ENCODE measurements at regions not wholly inside any gene's neighbourhood (a gene's known extent, or its start where the extent isn't known, plus 50 kb on each side); places are given as distances from the start of the nearest gene placed in this dataset.

- Histone ChIP-seq H3K4me2 (no peak overlapping the region), H3K27me3 (ENCODE audit: insufficient read depth, low read depth) (peaks cover 81% of the 10 kb centered on the region), H3K79me2 (ENCODE audit: low read depth) (no peaks in the 10 kb centered on the region), H3K27ac (no peak overlapping the region), H3K9me3 (ENCODE audit: insufficient read depth, low read depth) (no peaks in the 10 kb centered on the region), H3K36me3 (ENCODE audit: low read depth) (no peaks in the 10 kb centered on the region), H3K4me1 (replicated peaks; ENCODE audit: insufficient read depth) (no peaks in the 10 kb centered on the region), H4K20me1 (ENCODE audit: insufficient read depth) (no peaks in the 10 kb centered on the region; the same call in 1 of the 2 replicates), H2AFZ (no peak overlapping the region), H3K4me3 (no peak overlapping the region), H3K9me2 (ENCODE audit: insufficient read depth) (no peaks in the 10 kb centered on the region), H3F3A (ENCODE audit: insufficient read depth, low read depth) (peaks cover 6% of the 10 kb centered on the region; the same call in 1 of the 2 replicates)
- no peak for DNase-seq
- POLR2A ChIA-PET (ENCODE audit: unreplicated experiment) = no interaction called here
- CTCF ChIA-PET = no interaction called here
- intact Hi-C loops (cut with micrococcal nuclease; ENCODE audit: unreplicated experiment) = no loop called here
- TF ChIP-seq CTCF (conservative IDR thresholded peaks at IDR 0.05) = no peak
- no TSS peak for BruUV-seq (replicated peaks)
Measured at GRCh38 chr14:104284107-104284592, 145.8 kb downstream of the KIF26A start.

DNA sequence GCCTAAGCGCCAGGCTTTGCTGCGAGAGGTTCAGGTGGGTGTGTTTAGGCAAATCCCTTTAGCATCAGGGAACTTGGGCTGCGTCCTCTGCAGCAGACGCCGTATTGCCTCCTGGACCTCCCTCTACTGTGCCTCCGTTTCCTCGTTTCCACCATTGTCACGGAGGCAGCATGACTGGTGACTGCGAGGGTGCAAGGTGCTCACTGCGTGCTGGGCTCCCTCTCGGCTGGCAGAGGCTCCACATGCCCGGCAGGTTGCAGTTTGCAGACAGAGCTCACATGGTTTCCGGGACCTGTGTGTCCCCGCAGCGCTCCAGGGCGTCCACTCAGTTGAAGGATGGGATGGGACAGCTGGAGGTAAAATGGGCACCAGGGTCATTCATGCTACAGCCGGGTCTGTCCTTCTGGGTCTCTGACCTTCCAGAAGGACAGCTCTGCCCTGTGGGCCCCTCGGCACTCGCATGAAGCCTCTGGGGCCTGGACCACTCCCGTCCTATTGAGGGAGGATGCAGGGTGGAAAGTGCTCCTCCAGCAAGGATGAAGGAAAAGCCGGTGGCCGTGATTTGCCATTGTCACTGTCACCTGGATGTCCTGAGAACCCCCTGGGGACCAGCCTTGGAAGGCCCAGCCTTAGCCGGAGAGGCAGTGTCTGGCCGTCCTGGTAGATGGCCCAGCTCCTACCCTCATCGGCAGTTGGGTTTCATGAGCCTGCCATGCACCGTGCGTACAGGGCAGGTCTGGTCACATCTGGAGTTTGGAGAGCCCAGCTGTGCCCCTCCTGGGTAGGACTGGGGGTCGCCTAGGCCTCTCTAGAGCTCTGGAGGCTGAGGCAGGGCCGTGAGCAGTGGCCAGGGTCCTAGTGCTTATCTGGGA, 146.5 kb downstream of the KIF26A start:
- H3K36me3 ChIP-seq (ENCODE audit: low read depth) = no peaks in the 10 kb centered on the region
- H3K4me1 ChIP-seq (replicated peaks; ENCODE audit: insufficient read depth) = no peaks in the 10 kb centered on the region
- no peak for DNase-seq
- H3K79me2 ChIP-seq (ENCODE audit: low read depth) = no peaks in the 10 kb centered on the region
- intact Hi-C loops (cut with micrococcal nuclease; ENCODE audit: unreplicated experiment) = no loop called here
- H3F3A ChIP-seq (ENCODE audit: insufficient read depth, low read depth) = peaks cover 10% of the 10 kb centered on the region; the same call in 1 of the 2 replicates
- no peak overlapping the region for H3K4me3 ChIP-seq
- no peaks in the 10 kb centered on the region for H3K9me3 ChIP-seq (ENCODE audit: insufficient read depth, low read depth)
- H3K27me3 ChIP-seq (ENCODE audit: insufficient read depth, low read depth) = peaks cover 74% of the 10 kb centered on the region
- no peak for TF ChIP-seq EZH2 (IDR thresholded peaks at IDR 0.05; ENCODE audit: low read depth)
- no peak for TF ChIP-seq CTCF (conservative IDR thresholded peaks at IDR 0.05)
- POLR2A ChIA-PET (ENCODE audit: unreplicated experiment) = no interaction called here
- H2AFZ ChIP-seq = no peak overlapping the region
- H3K27ac ChIP-seq = no peak overlapping the region
- CTCF ChIA-PET = no interaction called here
- no peaks in the 10 kb centered on the region; the same call in 1 of the 2 replicates for H4K20me1 ChIP-seq (ENCODE audit: insufficient read depth)
- no peak overlapping the region for H3K4me2 ChIP-seq
- BruUV-seq (replicated peaks) = no TSS peak
- H3K9me2 ChIP-seq (ENCODE audit: insufficient read depth) = no peaks in the 10 kb centered on the region

- intact Hi-C loops (cut with micrococcal nuclease; ENCODE audit: unreplicated experiment) = no loop called here
- H3K4me2 ChIP-seq = no peak overlapping the region
- TF ChIP-seq CTCF (conservative IDR thresholded peaks at IDR 0.05) (no peak), EZH2 (IDR thresholded peaks at IDR 0.05; ENCODE audit: low read depth) (no peak)
- POLR2A ChIA-PET (ENCODE audit: unreplicated experiment) = no interaction called here
- H3K27me3 ChIP-seq (ENCODE audit: insufficient read depth, low read depth) = peaks cover 74% of the 10 kb centered on the region
- H3K9me2 ChIP-seq (ENCODE audit: insufficient read depth) = no peaks in the 10 kb centered on the region
- no peak overlapping the region for H3K4me3 ChIP-seq
- H4K20me1 ChIP-seq (ENCODE audit: insufficient read depth) = no peaks in the 10 kb centered on the region; the same call in 1 of the 2 replicates
- no peak for DNase-seq
- no peaks in the 10 kb centered on the region for H3K79me2 ChIP-seq (ENCODE audit: low read depth)
- BruUV-seq (replicated peaks) = no TSS peak
- no peaks in the 10 kb centered on the region for H3K36me3 ChIP-seq (ENCODE audit: low read depth)
- peaks cover 10% of the 10 kb centered on the region; the same call in 1 of the 2 replicates for H3F3A ChIP-seq (ENCODE audit: insufficient read depth, low read depth)
- no peaks in the 10 kb centered on the region for H3K9me3 ChIP-seq (ENCODE audit: insufficient read depth, low read depth)
- no peak overlapping the region for H3K27ac ChIP-seq
- CTCF ChIA-PET = no interaction called here
- H2AFZ ChIP-seq = no peak overlapping the region
- H3K4me1 ChIP-seq (replicated peaks; ENCODE audit: insufficient read depth) = no peaks in the 10 kb centered on the region
Measured at GRCh38 chr14:104285508-104285840, 147.1 kb downstream of the KIF26A start.
